Hepatocyte (in vitro differentiated cells): ENCODE measurements at regions not wholly inside any gene's neighbourhood (a gene's known extent, or its start where the extent isn't known, plus 50 kb on each side); places are given as distances from the start of the nearest gene placed in this dataset.
"Not testable (repeated sequence)": the region's sequence is repeated elsewhere in the genome, so short reads cannot be mapped to it uniquely, and the experiment has no call there.

Experiments used
- DNase-seq: peaks from one replicate; pipeline ENCODE4 v3.0.0-alpha.2; 2016; ENCODE audit warnings: low spot score
- H2AFZ ChIP-seq: fragments of 200-600 bp; sonication (generic); 2 replicates; pipeline ENCODE4 v1.6.0; 2016; ENCODE audit warnings: antibody characterized with exemption, mild to moderate bottlenecking
- H3K27ac ChIP-seq: fragments of 200-600 bp; sonication (generic); 2 replicates; pipeline ENCODE4 v1.5.1; 2016; ENCODE audit warnings: mild to moderate bottlenecking
- H3K27me3 ChIP-seq: fragments of 200-600 bp; sonication (generic); 2 replicates; pipeline ENCODE4 v1.6.1; 2016
- H3K36me3 ChIP-seq: fragments of 200-600 bp; sonication (generic); replicated peaks from 2 replicates; pipeline ENCODE4 v1.5.1; 2016; ENCODE audit warnings: low read depth; ENCODE audit not compliant: insufficient read depth
- H3K4me1 ChIP-seq: fragments of 200-600 bp; sonication (generic); 2 replicates; pipeline ENCODE4 v1.5.1; 2016; ENCODE audit warnings: mild to moderate bottlenecking, moderate library complexity; ENCODE audit not compliant: insufficient read depth
- H3K4me2 ChIP-seq: fragments of 200-600 bp; sonication (generic); 2 replicates; pipeline ENCODE4 v1.6.0; 2016
- H3K4me3 ChIP-seq: fragments of 200-600 bp; sonication (generic); 2 replicates; pipeline ENCODE4 v1.5.1; 2016; ENCODE audit warnings: mild to moderate bottlenecking
- H3K79me2 ChIP-seq: fragments of 200-600 bp; sonication (generic); 2 replicates; pipeline ENCODE4 v1.6.0; 2017; ENCODE audit warnings: mild to moderate bottlenecking
- H3K9me2 ChIP-seq: fragments of 200-600 bp; sonication (generic); replicated peaks from 2 replicates; pipeline ENCODE4 v1.6.0; 2017; ENCODE audit warnings: mild to moderate bottlenecking; ENCODE audit not compliant: insufficient read depth
- H3K9me3 ChIP-seq: fragments of 200-600 bp; sonication (generic); 2 replicates; pipeline ENCODE4 v1.5.1; 2016; ENCODE audit warnings: low read depth, mild to moderate bottlenecking
- H4K20me1 ChIP-seq: fragments of 200-600 bp; sonication (generic); 2 replicates; pipeline ENCODE4 v1.6.0; 2016; ENCODE audit warnings: mild to moderate bottlenecking; ENCODE audit not compliant: insufficient read depth, poor library complexity, severe bottlenecking
- CTCF ChIP-seq: fragments of 200-600 bp; sonication (generic); IDR thresholded peaks from 2 replicates; pipeline ENCODE4 v1.5.1; 2016; ENCODE audit warnings: antibody characterized with exemption, mild to moderate bottlenecking; ENCODE audit not compliant: poor library complexity
- EZH2 ChIP-seq: fragments of 200-600 bp; sonication (generic); IDR thresholded peaks from 2 replicates; pipeline ENCODE4 v1.6.1; 2016; ENCODE audit warnings: antibody characterized with exemption, mild to moderate bottlenecking, borderline replicate concordance
- EZH2phosphoT487 ChIP-seq: fragments of 200-600 bp; sonication (generic); IDR thresholded peaks from one replicate; pipeline ENCODE4 v1.6.1; 2018; ENCODE audit warnings: antibody characterized with exemption, mild to moderate bottlenecking, low read depth, moderate library complexity; ENCODE audit not compliant: unreplicated experiment, severe bottlenecking
- WGBS: methylation state at CpG from one replicate; pipeline ENCODE4 v1.1.6; 2016; ENCODE audit warnings: low lambda C conversion rate; ENCODE audit errors: missing lambda C conversion rate; 5-methylcytosine and 5-hydroxymethylcytosine counted together

DNA sequence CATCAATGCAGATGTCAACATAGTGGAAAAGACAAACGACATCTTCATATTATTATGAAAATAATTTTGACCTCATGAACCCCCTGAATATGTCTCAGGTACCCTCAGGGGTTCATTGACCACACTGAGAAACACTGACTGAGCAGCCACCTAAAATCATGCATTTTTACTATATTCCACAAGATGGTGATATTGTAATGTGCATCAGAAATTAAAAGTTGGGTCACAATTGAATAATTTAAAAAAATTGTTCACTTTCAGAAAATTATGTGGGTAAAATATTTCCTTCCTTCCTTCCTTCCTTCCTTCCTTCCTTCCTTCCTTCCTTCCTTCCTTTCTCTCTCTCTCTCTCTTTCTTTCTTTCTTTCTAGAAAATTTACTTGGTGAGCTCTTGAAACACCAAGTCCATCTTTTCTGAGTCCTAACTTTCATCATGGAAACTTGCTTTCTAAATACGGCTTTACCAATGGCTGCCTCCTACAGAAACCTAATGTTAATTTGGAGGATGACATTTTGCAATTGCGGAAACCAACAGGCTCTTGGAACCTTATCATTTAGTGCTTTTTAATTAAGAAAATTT is 103.6 kb downstream of the RTL3 start:
- Histone ChIP-seq H3K9me2 (no peaks in the 10 kb centered on the region), H3K27me3 (no peaks in the 10 kb centered on the region), H3K4me2 (no peak overlapping the region), H3K9me3 (no peaks in the 10 kb centered on the region), H3K27ac (no peak overlapping the region), H2AFZ (no peak overlapping the region), H4K20me1 (no peaks in the 10 kb centered on the region), H3K4me3 (no peak overlapping the region), H3K36me3 (no peaks in the 10 kb centered on the region), H3K4me1 (no peaks in the 10 kb centered on the region), H3K79me2 (no peaks in the 10 kb centered on the region)
- TF ChIP-seq EZH2phosphoT487 (no peak), CTCF (peak; percentile 47)
- 51% methylated on average over 3 of the region's 3 CpGs for WGBS
- no peak for DNase-seq

DNA sequence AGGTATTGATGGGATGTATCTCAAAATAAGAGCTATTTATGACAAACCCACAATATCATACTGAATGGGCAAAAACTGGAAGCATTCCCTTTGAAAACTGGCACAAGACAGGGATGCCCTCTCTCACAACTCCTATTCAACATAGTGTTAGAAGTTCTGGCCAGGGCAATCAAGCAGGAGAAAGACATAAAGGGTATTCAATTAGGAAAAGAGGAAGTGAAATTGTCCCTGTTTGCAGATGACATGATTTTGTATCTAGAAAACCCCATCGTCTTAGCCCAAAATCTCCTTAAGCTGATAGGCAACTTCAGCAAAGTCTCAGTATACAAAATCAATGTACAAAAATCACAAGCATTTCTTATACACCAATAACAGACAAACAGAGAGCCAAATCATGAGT is 106.5 kb downstream of the RTL3 start:
- not testable (repeated sequence) for H2AFZ ChIP-seq, H4K20me1 ChIP-seq, H3K79me2 ChIP-seq, H3K9me3 ChIP-seq, H3K27me3 ChIP-seq, DNase-seq, H3K9me2 ChIP-seq, H3K4me3 ChIP-seq, H3K36me3 ChIP-seq, H3K4me1 ChIP-seq, H3K27ac ChIP-seq, H3K4me2 ChIP-seq
- WGBS: 75% methylated on average over 1 of the region's 1 CpG

DNA sequence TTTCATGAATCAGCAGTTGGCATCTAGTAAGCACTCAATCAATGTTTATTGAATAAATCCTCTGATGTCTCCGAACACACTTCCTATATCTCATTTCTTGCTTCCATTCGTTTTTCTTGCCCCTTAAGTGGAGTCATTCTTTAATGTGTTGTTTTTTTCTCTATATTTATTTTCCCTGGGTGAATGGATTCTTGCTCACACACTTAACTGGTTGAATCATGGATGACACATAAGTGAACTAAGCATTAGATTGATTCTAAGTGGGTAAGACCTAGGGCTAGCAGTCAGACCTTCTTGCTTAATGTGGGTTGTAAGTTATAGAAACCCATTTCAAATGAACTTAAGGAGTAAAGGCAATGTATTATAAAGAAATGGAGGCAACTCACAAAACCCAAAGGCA is 111.1 kb downstream of the RTL3 start:
- Histone ChIP-seq H3K4me2 (no peak overlapping the region), H3K4me3 (no peak overlapping the region), H3K27ac (no peak overlapping the region), H3K79me2 (no peaks in the 10 kb centered on the region), H3K27me3 (no peaks in the 10 kb centered on the region), H3K9me2 (no peaks in the 10 kb centered on the region), H3K36me3 (no peaks in the 10 kb centered on the region), H3K4me1 (no peaks in the 10 kb centered on the region), H3K9me3 (no peaks in the 10 kb centered on the region), H2AFZ (no peak overlapping the region), H4K20me1 (no peaks in the 10 kb centered on the region)
- WGBS: 66% methylated on average over 2 of the region's 2 CpGs
- no peak for DNase-seq
- TF ChIP-seq EZH2phosphoT487 (no peak), CTCF (no peak), EZH2 (no peak)

- no peaks in the 10 kb centered on the region for H3K79me2 ChIP-seq
- H2AFZ ChIP-seq: no peak overlapping the region
- no peaks in the 10 kb centered on the region for H4K20me1 ChIP-seq
- no peaks in the 10 kb centered on the region for H3K27me3 ChIP-seq
- H3K4me2 ChIP-seq: no peak overlapping the region
- no peaks in the 10 kb centered on the region for H3K9me2 ChIP-seq
- H3K27ac ChIP-seq: no peak overlapping the region
- H3K36me3 ChIP-seq: no peaks in the 10 kb centered on the region
- no peak overlapping the region for H3K4me3 ChIP-seq
- no peak for TF ChIP-seq EZH2phosphoT487
- no peak for TF ChIP-seq EZH2
- no peak for TF ChIP-seq CTCF
- no peaks in the 10 kb centered on the region for H3K4me1 ChIP-seq
- no peaks in the 10 kb centered on the region for H3K9me3 ChIP-seq
- no peak for DNase-seq
Measured at GRCh38 chrX:78545233-78545632, 113.9 kb downstream of the RTL3 start.
